Sigmoid colon (tissue), 6 donors: ENCODE measurements at regions not wholly inside any gene's neighbourhood (a gene's known extent, or its start where the extent isn't known, plus 50 kb on each side); places are given as distances from the start of the nearest gene placed in this dataset.

Experiments
- DNase-seq: peaks from one replicate; pipeline ENCODE4 v3.0.0-alpha.2; 2019
- H3K27ac ChIP-seq, 4 donors: fragments of 200-600 bp; sonication (generic); one replicate each; pipeline ENCODE4 v1.5.1; 2016 to 2019; ENCODE audit warnings: mild to moderate bottlenecking in 1 of 4
- H3K27me3 ChIP-seq, 3 donors: fragments of 200-600 bp; sonication (generic); one replicate each; pipeline ENCODE4 v1.5.1; 2019; ENCODE audit warnings: mild to moderate bottlenecking in 1 of 3
- H3K36me3 ChIP-seq, 4 donors: fragments of 200-600 bp; sonication (generic); one replicate each; pipeline ENCODE4 v1.5.1; 2016 to 2019
- H3K4me1 ChIP-seq, 4 donors: fragments of 200-600 bp; sonication (generic); one replicate each; pipeline ENCODE4 v1.5.1; 2017 to 2019
- H3K4me3 ChIP-seq, 4 donors: fragments of 200-600 bp; sonication (generic); one replicate each; pipeline ENCODE4 v1.5.1; 2017 to 2019; ENCODE audit warnings: mild to moderate bottlenecking in 2 of 4, moderate library complexity in 1 of 4
- H3K9me3 ChIP-seq, 4 donors: fragments of 200-600 bp in 3 of 4; sonication (generic) in 3 of 4; one replicate each; pipeline versions ENCODE4 v1.5.1 to v1.6.1; 2013 to 2019
- CTCF ChIP-seq, 4 experiments: fragments of 450-650 bp in 3 of 4; fragments of 200-600 bp in 1 of 4; IDR thresholded peaks; one replicate each; pipeline ENCODE4 v1.5.1; 2016 to 2019; ENCODE audit warnings: antibody characterized with exemption in 4 of 4, mild to moderate bottlenecking in 3 of 4, moderate library complexity in 2 of 4
- EP300 ChIP-seq, 4 donors: sonication (generic); formaldehyde crosslinking; IDR thresholded peaks; one replicate each; pipeline ENCODE4 v1.6.1; 2017; ENCODE audit warnings: antibody characterized with exemption in 4 of 4
- POLR2A ChIP-seq, 2 donors: fragments of 450-650 bp; IDR thresholded peaks; one replicate each; pipeline ENCODE4 v1.6.1; 2016; ENCODE audit warnings: antibody characterized with exemption in 2 of 2, mild to moderate bottlenecking in 2 of 2, moderate library complexity in 2 of 2
- POLR2AphosphoS5 ChIP-seq, 4 donors: sonication (generic); formaldehyde crosslinking; IDR thresholded peaks; one replicate each; pipeline ENCODE4 v1.6.1; 2017; ENCODE audit warnings: antibody characterized with exemption in 4 of 4
- WGBS, 2 donors: extraction: QIAGEN DNeasy Blood & Tissue Kit; methylation state at CpG; one replicate each; pipeline ENCODE4 v1.1.7; 2013; 5-methylcytosine and 5-hydroxymethylcytosine counted together
- intact Hi-C: fragments of 100-400 bp; cut with DNase I; formaldehyde crosslinking; loops from one replicate; pipeline ENCODE4 v1.15.1; 2023
- donor health status: healthy with polysubstance abuse.
- donor health status: healthy.

DNA sequence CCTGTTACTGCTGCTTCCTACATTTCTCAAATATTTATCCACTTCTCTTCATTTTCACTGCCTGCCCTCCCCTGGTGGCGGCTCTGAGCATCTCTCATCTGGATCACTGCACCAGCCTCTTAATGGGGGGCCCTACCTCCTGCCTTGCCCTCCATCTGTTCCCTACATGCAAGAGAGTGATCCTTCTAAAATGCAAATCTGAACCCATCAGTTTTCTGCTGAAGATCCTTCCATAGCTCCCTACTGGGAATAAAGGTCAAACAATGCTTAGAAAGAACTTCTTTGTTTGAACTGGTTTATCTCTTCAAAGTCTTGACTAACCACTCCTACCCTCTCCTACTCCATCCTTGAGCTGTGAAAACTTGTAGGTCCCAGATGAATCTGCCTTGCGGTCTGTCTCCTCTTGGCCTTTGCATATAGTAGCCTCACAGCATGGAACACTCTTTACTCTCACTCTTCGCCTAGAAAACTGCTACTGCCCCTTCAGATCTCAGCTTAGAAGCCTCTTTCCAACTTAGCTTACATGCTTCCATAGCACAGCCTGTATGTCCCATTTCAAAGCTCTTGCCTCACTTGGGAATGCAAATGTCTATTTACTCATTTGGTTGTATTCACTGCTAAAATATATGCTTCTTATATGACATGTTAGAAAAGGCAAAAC, 119.3 kb downstream of the QRSL1 start:
- H3K36me3 ChIP-seq, result no peaks in the 10 kb centered on the region
- WGBS, 2 donors, result 84 to 88% methylated on average over 3 of the region's 3 CpGs
- no peaks in the 10 kb centered on the region for H3K9me3 ChIP-seq

DNA sequence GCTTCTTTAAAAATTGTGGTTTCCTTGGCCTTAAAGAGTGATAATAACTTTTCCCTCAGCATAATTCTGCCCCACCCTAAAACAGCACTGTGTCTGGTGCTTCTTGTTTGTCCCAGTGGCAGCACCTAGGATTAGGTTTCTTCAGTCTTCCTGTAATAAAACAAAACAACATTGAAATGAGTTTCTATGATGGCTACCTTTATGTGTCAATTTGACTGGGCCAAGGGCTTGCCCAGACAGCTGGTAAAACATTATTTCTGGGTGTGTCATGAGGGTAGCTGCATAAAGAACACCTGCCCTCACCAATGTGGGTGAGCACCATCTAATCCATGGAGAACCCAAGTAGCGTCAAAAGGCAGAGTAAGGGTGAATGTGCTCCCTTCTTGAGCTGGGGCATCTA, 117.8 kb downstream of the QRSL1 start:
- intact Hi-C loops, result no loop called here
- Histone ChIP-seq H3K27me3 (no peaks in the 10 kb centered on the region), H3K4me1 (no peaks in the 10 kb centered on the region), H3K4me3 (no peak overlapping the region), H3K9me3 (no peaks in the 10 kb centered on the region), H3K27ac (no peak overlapping the region), H3K36me3 (no peaks in the 10 kb centered on the region)
- no peak for DNase-seq
- WGBS, 2 donors, result 27 to 67% methylated on average over 1 of the region's 1 CpG
- TF ChIP-seq POLR2A (IDR thresholded peaks at IDR 0.05) (no peak), CTCF (IDR thresholded peaks at IDR 0.05) (no peak)

More for the DNA sequence above, 119.3 kb downstream of the QRSL1 start:
- Histone ChIP-seq H3K27me3 (no peaks in the 10 kb centered on the region), H3K4me1 (no peaks in the 10 kb centered on the region), H3K4me3 (no peak overlapping the region), H3K27ac (no peak overlapping the region)
- intact Hi-C loops, result no loop called here
- no peak for DNase-seq
- TF ChIP-seq CTCF (IDR thresholded peaks at IDR 0.05), result no peak
- no peak for TF ChIP-seq POLR2A (IDR thresholded peaks at IDR 0.05)
- TF ChIP-seq POLR2AphosphoS5 (IDR thresholded peaks at IDR 0.05), result no peak
- no peak for TF ChIP-seq EP300 (IDR thresholded peaks at IDR 0.05)

- intact Hi-C loops, result no loop called here
- H3K27me3 ChIP-seq, result no peaks in the 10 kb centered on the region
- no peaks in the 10 kb centered on the region for H3K9me3 ChIP-seq
- no peaks in the 10 kb centered on the region for H3K36me3 ChIP-seq
- H3K27ac ChIP-seq, result no peak overlapping the region
- no peak for DNase-seq
- no peak overlapping the region for H3K4me3 ChIP-seq
- TF ChIP-seq CTCF (IDR thresholded peaks at IDR 0.05), result no peak
- TF ChIP-seq EP300 (IDR thresholded peaks at IDR 0.05), result no peak
- no peak for TF ChIP-seq POLR2A (IDR thresholded peaks at IDR 0.05)
- TF ChIP-seq POLR2AphosphoS5 (IDR thresholded peaks at IDR 0.05), result no peak
- 17 to 62% methylated on average over 3 of the region's 3 CpGs for WGBS, 2 donors
- H3K4me1 ChIP-seq, result no peaks in the 10 kb centered on the region
These were observed 117.3 kb downstream of the QRSL1 start for GRCh38 chr6:106746652-106747051.

DNA sequence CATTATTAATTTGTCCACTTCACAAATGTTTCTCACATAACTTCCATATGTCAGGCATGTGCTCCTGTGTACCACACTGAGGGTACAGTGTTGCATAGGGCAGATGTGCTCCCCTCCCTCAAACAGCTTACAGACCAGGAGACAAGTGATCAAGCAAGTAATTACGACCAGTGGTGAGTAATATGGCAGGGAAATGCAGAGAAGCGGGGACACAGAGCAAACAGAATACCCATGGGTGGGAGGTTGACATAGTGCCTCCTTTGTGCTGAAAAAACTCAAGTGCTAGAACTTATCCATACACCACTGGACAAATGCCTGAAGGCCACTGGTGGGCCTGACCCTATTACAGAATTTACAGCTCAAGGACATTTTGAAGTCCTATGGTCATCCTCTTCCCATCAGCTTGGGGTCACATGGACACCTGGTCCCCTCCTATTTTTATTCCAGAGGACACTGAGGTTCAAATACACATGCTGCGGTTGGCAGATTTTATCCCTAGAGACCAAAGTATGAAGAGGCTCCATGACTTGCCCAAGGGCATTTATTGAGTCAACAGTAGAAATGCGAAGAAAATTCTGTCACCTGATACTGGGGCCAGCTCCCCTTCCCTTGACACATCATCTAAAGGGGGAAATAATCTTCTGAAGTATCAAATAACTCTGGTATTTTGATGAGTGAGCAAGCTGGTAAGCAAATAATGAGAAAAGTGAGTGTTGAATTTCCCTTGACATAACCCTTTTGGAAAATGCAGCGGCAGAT, 116.6 kb downstream of the QRSL1 start:
- Histone ChIP-seq H3K27ac (no peak overlapping the region), H3K9me3 (no peaks in the 10 kb centered on the region), H3K36me3 (no peaks in the 10 kb centered on the region), H3K27me3 (no peaks in the 10 kb centered on the region), H3K4me3 (no peak overlapping the region), H3K4me1 (no peaks in the 10 kb centered on the region)
- 66 to 81% methylated on average over 5 of the region's 5 CpGs for WGBS, 2 donors
- no peak for DNase-seq
- intact Hi-C loops, result no loop called here
- TF ChIP-seq CTCF (IDR thresholded peaks at IDR 0.05) (no peak), EP300 (IDR thresholded peaks at IDR 0.05) (no peak), POLR2A (IDR thresholded peaks at IDR 0.05) (no peak), POLR2AphosphoS5 (IDR thresholded peaks at IDR 0.05) (no peak)
